K562 (cell line): ENCODE measurements at regions not wholly inside any gene's neighbourhood (a gene's known extent, or its start where the extent isn't known, plus 50 kb on each side); places are given as distances from the start of the nearest gene placed in this dataset.
A peak's percentile ranks its signal among the peaks of the same experiment; 100 is the strongest.

Source experiments
- ATAC-seq: fragments of 200-7000 bp; cut with Tn5 transposase; 3 replicates; pipeline ENCODE4 v1.9.1; 2020; ENCODE audit warnings: moderate library complexity
- BruUV-seq: library from RNA; stranded (reverse); fragments of 400-500 nt; replicated peaks from 2 replicates; lab custom pipeline; 2021; lab: Mats Ljungman, UMichigan
- CTCF ChIA-PET: fragments of 300-600 bp; formaldehyde crosslinking; extraction: SDS; loops from one replicate; lab custom pipeline; 2021; ENCODE audit warnings: low intra/inter-chr PET ratio; lab: Yijun Ruan, JAX
- POLR2A ChIA-PET: fragments of 300-600, 350-650 bp; sonication (Branson Sonifier 250); formaldehyde crosslinking; extraction: SDS; loops from one replicate; lab custom pipeline; 2021; ENCODE audit warnings: antibody characterized with exemption, inconsistent platforms; lab: Yijun Ruan, JAX
- DNase-seq, 4 experiments: peaks; one replicate each; pipeline versions ENCODE4 v3.0.0 to v3.0.0-alpha.2; 2011 to 2018; ENCODE audit warnings: low spot score in 3 of 4, mixed read lengths in 3 of 4; ENCODE audit errors: extremely low read depth in 1 of 4
- FAIRE-seq: peaks from 2 replicates; lab custom pipeline; 2011; peaks lifted over from hg19 to GRCh38; lab: Jason Lieb, UNC
- H2AFZ ChIP-seq: 2 replicates; pipeline ENCODE4 v1.6.0; 2011; ENCODE audit warnings: low read depth, low read length, control low read depth, inconsistent platforms
- H3K27ac ChIP-seq: fragments of 200-600 bp; 3 replicates; pipeline ENCODE4 v1.8.0; 2011; ENCODE audit warnings: low read depth, mild to moderate bottlenecking, control low read depth, inconsistent platforms, low read length, moderate library complexity, mixed read lengths; ENCODE audit errors: extremely low read depth
- H3K27me3 ChIP-seq, 2 experiments: fragments of 300-600 bp in 1 of 2; 2 replicates in 1 of 2; 3 replicates in 1 of 2; pipeline versions ENCODE4 v1.6.0 to v1.8.0; 2011; ENCODE audit warnings: inconsistent platforms in 2 of 2, low read length in 2 of 2, mild to moderate bottlenecking in 1 of 2, mixed read lengths in 1 of 2, moderate library complexity in 1 of 2; ENCODE audit not compliant: control insufficient read depth in 2 of 2, insufficient read depth in 2 of 2
- H3K36me3 ChIP-seq: fragments of 300-600 bp; 3 replicates; pipeline ENCODE4 v1.8.0; 2011; ENCODE audit warnings: mild to moderate bottlenecking, low read length, inconsistent platforms; ENCODE audit not compliant: control insufficient read depth, insufficient read depth
- H3K4me1 ChIP-seq, 2 experiments: fragments of 200-600 bp in 1 of 2; replicated peaks in 1 of 2; 2 replicates in 1 of 2; 3 replicates in 1 of 2; pipeline versions ENCODE4 v1.5.1 to v1.8.0; 2011; ENCODE audit warnings: inconsistent platforms in 2 of 2, low read length in 2 of 2, mild to moderate bottlenecking in 1 of 2, mixed read lengths in 1 of 2, moderate library complexity in 1 of 2; ENCODE audit not compliant: control insufficient read depth in 2 of 2, insufficient read depth in 2 of 2
- H3K4me2 ChIP-seq: 2 replicates; pipeline ENCODE4 v1.6.1; 2011; ENCODE audit warnings: low read length, control low read depth, inconsistent platforms, mixed read lengths; ENCODE audit not compliant: insufficient read depth
- H3K4me3 ChIP-seq: fragments of 200-600 bp; sonication (generic), shearing (Covaris generic); 2 replicates; pipeline ENCODE4 v1.5.1; 2016; ENCODE audit warnings: control low read depth, inconsistent platforms
- H3K79me2 ChIP-seq: fragments of 200-600 bp; 3 replicates; pipeline ENCODE4 v1.8.0; 2011; ENCODE audit warnings: low read length, inconsistent platforms; ENCODE audit not compliant: control insufficient read depth, insufficient read depth
- H3K9ac ChIP-seq, 2 experiments: 2 replicates each; pipeline versions ENCODE4 v1.6.0 to v1.6.1; 2011; ENCODE audit warnings: low read depth in 2 of 2, low read length in 2 of 2, control low read depth in 1 of 2, inconsistent platforms in 1 of 2, mild to moderate bottlenecking in 1 of 2, mixed read lengths in 1 of 2; ENCODE audit not compliant: insufficient read depth in 1 of 2
- H3K9me1 ChIP-seq: one replicate; pipeline ENCODE4 v1.6.0; 2011; ENCODE audit warnings: inconsistent platforms, mild to moderate bottlenecking, low read length, moderate library complexity; ENCODE audit not compliant: control insufficient read depth, insufficient read depth
- H3K9me3 ChIP-seq: replicated peaks from 2 replicates; pipeline ENCODE4 v1.5.1; 2011; ENCODE audit warnings: low read depth, low read length, inconsistent platforms; ENCODE audit not compliant: control insufficient read depth, insufficient read depth
- H4K20me1 ChIP-seq: replicated peaks from 2 replicates; pipeline ENCODE4 v1.6.1; 2011; ENCODE audit warnings: low read length, inconsistent platforms, mixed read lengths; ENCODE audit not compliant: control insufficient read depth, insufficient read depth
- DNMT1 ChIP-seq: fragments of 450-650 bp; IDR thresholded peaks from 2 replicates; pipeline ENCODE4 v1.6.1; 2016; ENCODE audit warnings: antibody characterized with exemption, mild to moderate bottlenecking
- EP300 ChIP-seq: IDR thresholded peaks from 2 replicates; pipeline ENCODE4 v1.6.1; 2012; ENCODE audit warnings: low read length, improper control_type of control experiment
- ETS1 ChIP-seq: conservative IDR thresholded peaks from 2 replicates; pipeline ENCODE4 v1.6.1; 2011; ENCODE audit warnings: low read depth, mild to moderate bottlenecking, low read length; ENCODE audit not compliant: control insufficient read depth
- FOXJ2 ChIP-seq: fragments of 200-800 bp; sonication (Bioruptor generic); IDR thresholded peaks from 2 replicates; pipeline ENCODE4 v1.6.1; 2016; ENCODE audit warnings: missing genetic modification characterization, missing compliant biosample characterization
- MAFF ChIP-seq: IDR thresholded peaks from 2 replicates; pipeline ENCODE4 v1.6.1; 2012; ENCODE audit warnings: low read length, improper control_type of control experiment
- RB1 ChIP-seq: fragments of 450-650 bp; IDR thresholded peaks from 2 replicates; pipeline ENCODE4 v1.6.1; 2017; ENCODE audit warnings: low read depth, mild to moderate bottlenecking
- THRB ChIP-seq: fragments of 450-650 bp; formaldehyde crosslinking; conservative IDR thresholded peaks from 2 replicates; pipeline ENCODE4 v1.4.0; 2022; ENCODE audit warnings: mild to moderate bottlenecking, missing genetic modification characterization
- ZKSCAN3 ChIP-seq: fragments of 250-450 bp; sonication (Bioruptor Pico); IDR thresholded peaks from 2 replicates; pipeline ENCODE4 v1.4.0; 2020
- ZNF347 ChIP-seq: fragments of 450-650 bp; formaldehyde crosslinking; IDR thresholded peaks from 2 replicates; pipeline ENCODE4 v1.4.0; 2020; ENCODE audit warnings: low read depth, mild to moderate bottlenecking, moderate library complexity
- WGBS: fragments of 100-300 bp; shearing (Covaris generic); methylation state at CpG from one replicate; pipeline ENCODE4 v1.1.6; 2016; ENCODE audit warnings: low coverage, mixed read lengths; ENCODE audit not compliant: insufficient coverage; ENCODE audit errors: missing lambda C conversion rate; 5-methylcytosine and 5-hydroxymethylcytosine counted together
- in situ Hi-C: fragments of 300-500 bp; cut with MboI; formaldehyde crosslinking; loops from 4 replicates; pipeline ENCODE4 v1.15.0; 2018; ENCODE audit warnings: inconsistent platforms, mixed read lengths
- intact Hi-C: fragments of 100-400 bp; cut with micrococcal nuclease; formaldehyde crosslinking; loops from 2 replicates; pipeline ENCODE4 v1.14.2; 2022

GRCh38 chr6:53439556-53439955 lies 90.8 kb upstream of the ELOVL5 start (continued):
- no peak for TF ChIP-seq RB1
- no peak for TF ChIP-seq ZKSCAN3 (CRISPR knock-in tag)
- TF ChIP-seq, all 486 proteins: peak for 0

GRCh38 chr6:53437557-53438202 lies 88.9 kb upstream of the ELOVL5 start:
- intact Hi-C loops, result loop anchor here (1.0 kb wide), 2 partner anchors 47 to 265 kb away; no protein-coding TSS in a partner anchor
- DNase-seq (peak; percentile 37 to 79 (median 52)), FAIRE-seq (peak; percentile 89), ATAC-seq (peak; percentile 98)
- Histone ChIP-seq H3K9me3 (no peaks in the 10 kb centered on the region), H3K79me2 (no peaks in the 10 kb centered on the region), H3K9me1 (no peaks in the 10 kb centered on the region), H3K27me3 (peaks cover 4 to 10% of the 10 kb centered on the region in 2 experiments; a peak in 2 of 5 replicates), H2AFZ (peak overlapping the region; percentile 61), H3K27ac (no peak overlapping the region), H3K9ac (no peak overlapping the region), H3K4me3 (no peak overlapping the region), H4K20me1 (no peaks in the 10 kb centered on the region), H3K36me3 (no peaks in the 10 kb centered on the region), H3K4me2 (no peak overlapping the region), H3K4me1 (peaks cover 0 to 4% of the 10 kb centered on the region in 2 experiments; a peak in 1 of 5 replicates)
- BruUV-seq, result no TSS peak
- in situ Hi-C loops, result loop anchor here (25.0 kb wide), 1 partner anchor 250 kb away; no protein-coding TSS in a partner anchor
- WGBS, result 2% methylated on average over 5 of the region's 5 CpGs
- POLR2A ChIA-PET, result interaction anchor here (0.6 to 1.6 kb wide), 3 partner anchors 11 to 344 kb away, joined by 3 to 4 read pairs (median 3); no protein-coding TSS in a partner anchor
- CTCF ChIA-PET, result interaction anchor here (0.5 to 9.0 kb wide), 6 partner anchors 25 to 270 kb away, joined by 3 to 106 read pairs (median 4); no protein-coding TSS in a partner anchor
- TF ChIP-seq EP300, result peak; percentile 32; the same call in 1 of the 2 replicates
- TF ChIP-seq DNMT1, result no peak
- TF ChIP-seq MAFF, result peak; percentile 66
- TF ChIP-seq ETS1, result no peak
- no peak for TF ChIP-seq FOXJ2 (tag)
- no peak for TF ChIP-seq THRB (CRISPR knock-in tag)
- TF ChIP-seq ZNF347, result no peak
